Calu3 (cell line): ENCODE measurements at regions not wholly inside any gene's neighbourhood (a gene's known extent, or its start where the extent isn't known, plus 50 kb on each side); places are given as distances from the start of the nearest gene placed in this dataset.

Experiments used
- BruUV-seq: library from RNA; stranded (reverse); fragments of 400-500 nt; replicated peaks from 2 replicates; lab custom pipeline; 2021; lab: Mats Ljungman, UMichigan
- CTCF ChIA-PET: fragments of 300-600 bp; sonication (Branson Sonifier 250); formaldehyde crosslinking; loops from one replicate; lab custom pipeline; 2022; ENCODE audit warnings: antibody characterized with exemption; lab: Charles Lee
- DNase-seq: peaks from one replicate; pipeline ENCODE4 v3.0.0; 2022
- H3K27ac Mint-ChIP-seq: one replicate; pipeline ENCODE4 v1.8.0; 2022; ENCODE audit warnings: mixed read lengths; ENCODE audit not compliant: unreplicated experiment
- H3K27me3 Mint-ChIP-seq: one replicate; pipeline ENCODE4 v1.8.0; 2022; ENCODE audit warnings: mixed read lengths; ENCODE audit not compliant: unreplicated experiment
- H3K36me3 Mint-ChIP-seq: one replicate; pipeline ENCODE4 v1.8.0; 2022; ENCODE audit warnings: mild to moderate bottlenecking, moderate library complexity, mixed read lengths; ENCODE audit not compliant: insufficient read depth, unreplicated experiment
- H3K4me1 Mint-ChIP-seq: one replicate; pipeline ENCODE4 v1.8.0; 2022; ENCODE audit warnings: mild to moderate bottlenecking, low read depth, mixed read lengths; ENCODE audit not compliant: unreplicated experiment
- H3K4me3 Mint-ChIP-seq: one replicate; pipeline ENCODE4 v1.8.0; 2022; ENCODE audit warnings: mild to moderate bottlenecking, low read depth, moderate library complexity, mixed read lengths; ENCODE audit not compliant: unreplicated experiment
- H3K9me3 Mint-ChIP-seq: one replicate; pipeline ENCODE4 v1.8.0; 2022; ENCODE audit warnings: low read depth, mixed read lengths; ENCODE audit not compliant: unreplicated experiment
- intact Hi-C: fragments of 100-400 bp; cut with micrococcal nuclease; formaldehyde crosslinking; loops from one replicate; pipeline ENCODE4 v1.10.0; 2022; ENCODE audit not compliant: unreplicated experiment
- TF ChIP-seq, protein P1 (sequence below): fragments of 200-600 bp; IDR thresholded peaks from one replicate; pipeline ENCODE4 v1.8.0; 2022; ENCODE audit warnings: antibody characterized with exemption; ENCODE audit not compliant: unreplicated experiment

DNA sequence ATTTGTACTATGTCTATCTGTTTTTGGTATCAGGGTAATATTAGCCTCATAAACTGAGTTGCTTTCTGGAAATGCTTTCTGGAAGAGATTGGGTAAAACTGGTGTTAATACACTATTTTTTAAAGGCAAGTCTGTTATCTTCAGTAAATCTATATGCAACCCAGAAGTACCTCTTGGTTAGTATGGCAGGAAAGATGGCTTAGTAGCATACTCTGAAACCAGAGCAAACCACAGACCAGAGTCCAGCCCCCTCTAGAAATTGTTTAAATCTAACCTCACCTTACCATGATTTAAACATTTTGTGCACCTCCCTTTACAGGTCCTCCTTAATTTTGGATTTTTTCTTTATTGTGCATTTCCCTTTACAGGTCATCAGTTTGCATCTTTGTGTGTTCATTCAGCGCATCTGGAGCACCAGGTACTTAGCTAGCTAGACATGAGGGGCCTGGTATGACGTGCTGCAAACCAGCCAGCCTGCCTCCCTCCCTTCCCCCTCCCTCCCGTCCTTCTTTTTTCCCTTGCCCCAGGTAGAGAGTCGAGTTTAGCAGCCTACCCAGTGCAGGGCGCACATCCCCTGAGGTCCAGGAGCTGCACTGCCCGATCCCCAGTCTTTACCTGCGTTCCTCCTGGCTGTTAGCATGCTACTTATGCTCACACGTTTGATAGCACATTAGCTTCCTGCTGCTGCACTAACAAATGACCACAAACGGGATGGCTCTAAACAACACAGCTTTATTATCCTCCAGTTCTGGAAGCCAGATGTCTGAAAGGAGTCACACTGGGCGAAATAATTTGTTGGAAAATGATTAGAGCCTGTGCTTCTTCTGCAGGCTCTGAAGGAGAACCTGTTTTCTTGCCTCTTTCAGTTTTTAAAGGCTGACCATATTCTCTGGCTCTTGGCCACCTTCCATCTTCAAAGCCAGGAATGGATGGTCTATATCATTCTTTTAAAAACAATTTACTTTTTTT is 299.9 kb upstream of the HABP2 start:
- BruUV-seq: no TSS peak
- CTCF ChIA-PET: no interaction called here
- intact Hi-C loops: no loop called here
- Mint-ChIP-seq H3K36me3 (no peaks in the 10 kb centered on the region), H3K4me3 (no peak overlapping the region), H3K4me1 (no peaks in the 10 kb centered on the region), H3K27ac (no peak overlapping the region), H3K9me3 (no peaks in the 10 kb centered on the region), H3K27me3 (peaks cover 97% of the 10 kb centered on the region)
- no peak for DNase-seq
- TF ChIP-seq, protein P1, sequence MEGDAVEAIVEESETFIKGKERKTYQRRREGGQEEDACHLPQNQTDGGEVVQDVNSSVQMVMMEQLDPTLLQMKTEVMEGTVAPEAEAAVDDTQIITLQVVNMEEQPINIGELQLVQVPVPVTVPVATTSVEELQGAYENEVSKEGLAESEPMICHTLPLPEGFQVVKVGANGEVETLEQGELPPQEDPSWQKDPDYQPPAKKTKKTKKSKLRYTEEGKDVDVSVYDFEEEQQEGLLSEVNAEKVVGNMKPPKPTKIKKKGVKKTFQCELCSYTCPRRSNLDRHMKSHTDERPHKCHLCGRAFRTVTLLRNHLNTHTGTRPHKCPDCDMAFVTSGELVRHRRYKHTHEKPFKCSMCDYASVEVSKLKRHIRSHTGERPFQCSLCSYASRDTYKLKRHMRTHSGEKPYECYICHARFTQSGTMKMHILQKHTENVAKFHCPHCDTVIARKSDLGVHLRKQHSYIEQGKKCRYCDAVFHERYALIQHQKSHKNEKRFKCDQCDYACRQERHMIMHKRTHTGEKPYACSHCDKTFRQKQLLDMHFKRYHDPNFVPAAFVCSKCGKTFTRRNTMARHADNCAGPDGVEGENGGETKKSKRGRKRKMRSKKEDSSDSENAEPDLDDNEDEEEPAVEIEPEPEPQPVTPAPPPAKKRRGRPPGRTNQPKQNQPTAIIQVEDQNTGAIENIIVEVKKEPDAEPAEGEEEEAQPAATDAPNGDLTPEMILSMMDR: no peak

DNA sequence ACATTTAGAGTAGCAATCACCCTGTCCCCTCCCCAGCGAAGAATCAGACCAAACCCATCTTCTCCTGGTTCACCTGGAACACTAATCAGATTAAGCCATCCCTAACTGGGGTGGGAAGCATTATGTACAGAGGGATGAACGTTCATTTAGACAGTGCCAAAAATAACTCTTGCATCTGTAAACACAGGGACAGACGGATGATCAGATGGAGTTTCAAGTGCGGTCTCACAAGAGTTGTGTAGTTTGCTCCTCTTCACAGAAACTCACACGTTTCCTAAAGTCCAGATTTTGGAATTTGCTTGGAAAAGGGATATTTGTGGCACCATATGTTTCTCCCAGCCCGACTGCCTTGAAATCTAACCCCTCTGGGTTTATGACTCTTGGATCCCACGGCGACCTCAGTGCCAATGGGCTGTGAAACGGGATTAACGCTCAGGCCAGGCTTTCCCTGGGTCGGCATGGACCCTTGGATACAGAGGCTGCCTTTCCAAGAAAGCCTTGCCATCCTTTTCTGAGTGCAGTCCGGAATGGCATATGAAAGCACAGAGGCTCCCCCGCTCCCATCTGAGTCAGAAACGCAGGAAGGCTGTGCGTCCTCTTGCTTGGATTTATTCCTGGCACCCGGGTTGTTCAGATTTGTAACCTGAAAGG is 293.2 kb upstream of the HABP2 start:
- TF ChIP-seq, protein P1: no peak
- Mint-ChIP-seq H3K4me3 (no peak overlapping the region), H3K27ac (no peak overlapping the region), H3K9me3 (no peaks in the 10 kb centered on the region), H3K27me3 (peaks cover 80% of the 10 kb centered on the region), H3K4me1 (no peaks in the 10 kb centered on the region), H3K36me3 (no peaks in the 10 kb centered on the region)
- intact Hi-C loops: no loop called here
- DNase-seq: no peak
- no TSS peak for BruUV-seq
- CTCF ChIA-PET: no interaction called here

DNA sequence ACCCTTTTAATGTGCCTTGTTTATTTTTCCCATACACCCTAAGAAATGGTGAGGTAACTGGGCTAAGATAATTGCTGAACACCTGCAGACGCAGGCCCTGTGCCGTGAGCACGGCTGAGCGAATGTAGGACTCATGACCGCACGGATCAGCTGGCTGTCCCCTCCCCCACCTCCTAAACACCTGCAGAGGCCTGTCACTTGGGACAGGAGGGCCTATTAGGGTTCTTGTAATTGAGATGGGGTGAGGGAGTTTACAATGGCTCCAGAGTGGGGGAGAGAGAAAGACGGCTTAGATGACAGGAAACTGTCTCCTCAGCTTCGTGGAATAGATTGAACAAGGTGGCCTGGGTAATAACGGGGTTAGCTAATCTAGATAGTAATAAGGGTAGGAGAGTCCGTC is 291.7 kb upstream of the HABP2 start:
- no peak overlapping the region for H3K4me3 Mint-ChIP-seq
- intact Hi-C loops: no loop called here
- H3K36me3 Mint-ChIP-seq: no peaks in the 10 kb centered on the region
- CTCF ChIA-PET: no interaction called here
- no peak overlapping the region for H3K27ac Mint-ChIP-seq
- H3K4me1 Mint-ChIP-seq: no peaks in the 10 kb centered on the region
- TF ChIP-seq, protein P1: no peak
- no peak for DNase-seq
- no peaks in the 10 kb centered on the region for H3K9me3 Mint-ChIP-seq
- H3K27me3 Mint-ChIP-seq: peaks cover 65% of the 10 kb centered on the region
- no TSS peak for BruUV-seq

DNA sequence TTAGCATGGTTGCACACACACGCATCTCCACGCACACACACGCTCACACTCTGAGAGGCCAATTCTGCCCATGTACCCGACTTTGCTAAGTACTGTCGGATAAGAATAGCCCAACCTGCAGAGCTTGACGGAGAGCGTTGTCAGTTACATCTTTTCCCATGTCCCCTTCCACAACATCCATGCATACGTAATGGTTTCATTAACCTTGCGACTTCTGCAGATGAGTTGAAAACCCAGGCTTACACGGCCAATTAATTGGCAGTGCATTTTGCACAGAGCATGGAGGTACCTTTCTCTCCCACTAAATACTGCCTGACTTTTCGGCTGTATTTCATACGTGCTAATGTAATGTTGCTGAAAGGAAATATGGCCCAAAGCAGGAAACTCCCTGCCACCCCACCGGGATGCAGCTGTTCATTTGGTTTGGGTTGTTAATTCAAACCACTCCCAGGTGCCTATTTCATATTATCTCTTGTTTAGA is 291.2 kb upstream of the HABP2 start:
- H3K27ac Mint-ChIP-seq: no peak overlapping the region
- CTCF ChIA-PET: no interaction called here
- H3K4me3 Mint-ChIP-seq: no peak overlapping the region
- no TSS peak for BruUV-seq
- peaks cover 62% of the 10 kb centered on the region for H3K27me3 Mint-ChIP-seq
- intact Hi-C loops: no loop called here
- TF ChIP-seq, protein P1: no peak
- no peaks in the 10 kb centered on the region for H3K36me3 Mint-ChIP-seq
- no peaks in the 10 kb centered on the region for H3K9me3 Mint-ChIP-seq
- no peak for DNase-seq
- H3K4me1 Mint-ChIP-seq: no peaks in the 10 kb centered on the region
